SK-N-SH (cell line): ENCODE measurements at regions not wholly inside any gene's neighbourhood (a gene's known extent, or its start where the extent isn't known, plus 50 kb on each side); places are given as distances from the start of the nearest gene placed in this dataset.

Experiments used
- CTCF ChIA-PET: fragments of 300-600, 350-600 bp; formaldehyde crosslinking; extraction: SDS; loops from one replicate; lab custom pipeline; 2021; lab: Yijun Ruan, JAX
- POLR2A ChIA-PET: fragments of 350-600 bp; sonication (Branson Sonifier 250); formaldehyde crosslinking; extraction: SDS; loops from one replicate; lab custom pipeline; 2020; ENCODE audit warnings: antibody characterized with exemption, inconsistent platforms; lab: Yijun Ruan, JAX
- DNase-seq: peaks from one replicate; pipeline ENCODE4 v3.0.0; 2012
- H2AFZ ChIP-seq: fragments of 200-600 bp; sonication (generic); 2 replicates; pipeline ENCODE4 v1.8.1; 2016; ENCODE audit warnings: antibody characterized with exemption, mild to moderate bottlenecking, low read depth
- H3F3A ChIP-seq: fragments of 200-600 bp; sonication (generic); replicated peaks from 2 replicates; pipeline ENCODE3; 2016; ENCODE audit warnings: antibody characterized with exemption, mild to moderate bottlenecking; ENCODE audit not compliant: insufficient read depth
- H3K27ac ChIP-seq, 2 experiments: fragments of 200-500 bp in 1 of 2; fragments of 200-600 bp in 1 of 2; sonication (Bioruptor generic) in 1 of 2; sonication (generic), shearing (Covaris generic) in 1 of 2; 2 replicates each; pipeline versions ENCODE4 v1.5.1 to v1.6.1; 2014 to 2016; ENCODE audit warnings: low read depth in 2 of 2, inconsistent platforms in 1 of 2, low read length in 1 of 2, mild to moderate bottlenecking in 1 of 2, mixed read lengths in 1 of 2
- H3K27me3 ChIP-seq: fragments of 200-600 bp; sonication (generic), shearing (Covaris generic); 2 replicates; pipeline ENCODE4 v1.6.1; 2016; ENCODE audit warnings: mixed run types; ENCODE audit not compliant: insufficient read depth
- H3K36me3 ChIP-seq, 2 experiments: fragments of 200-500 bp in 1 of 2; fragments of 200-600 bp in 1 of 2; sonication (Bioruptor generic) in 1 of 2; sonication (generic) in 1 of 2; replicated peaks in 1 of 2; 2 replicates each; pipeline versions ENCODE3 to v1.5.1; 2014 to 2016; ENCODE audit warnings: low read length in 1 of 2, mild to moderate bottlenecking in 1 of 2; ENCODE audit not compliant: insufficient read depth in 2 of 2, control insufficient read depth in 1 of 2
- H3K4me1 ChIP-seq, 2 experiments: fragments of 200-500 bp in 1 of 2; fragments of 200-600 bp in 1 of 2; sonication (Bioruptor generic) in 1 of 2; sonication (generic), shearing (Covaris generic) in 1 of 2; 2 replicates each; pipeline versions ENCODE4 v1.5.1 to v1.6.1; 2014 to 2016; ENCODE audit warnings: low read depth in 1 of 2, low read length in 1 of 2, mixed run types in 1 of 2; ENCODE audit not compliant: insufficient read depth in 2 of 2, control insufficient read depth in 1 of 2
- H3K4me2 ChIP-seq: fragments of 200-600 bp; sonication (generic), shearing (Covaris generic); 2 replicates; pipeline ENCODE4 v1.6.1; 2017; ENCODE audit warnings: mixed run types
- H3K4me3 ChIP-seq, 2 experiments: fragments of 200-500 bp in 1 of 2; fragments of 200-600 bp in 1 of 2; sonication (Bioruptor generic) in 1 of 2; sonication (generic), shearing (Covaris generic) in 1 of 2; 2 replicates each; pipeline versions ENCODE4 v1.5.1 to v1.8.1; 2014 to 2016; ENCODE audit warnings: low read depth in 2 of 2, inconsistent platforms in 1 of 2, low read length in 1 of 2, mild to moderate bottlenecking in 1 of 2, mixed read lengths in 1 of 2, moderate library complexity in 1 of 2
- H3K79me2 ChIP-seq: fragments of 200-600 bp; sonication (generic); 2 replicates; pipeline ENCODE4 v1.8.1; 2017; ENCODE audit warnings: mild to moderate bottlenecking; ENCODE audit not compliant: insufficient read depth
- H3K9ac ChIP-seq: fragments of 200-600 bp; sonication (generic); 2 replicates; pipeline ENCODE4 v1.6.1; 2017; ENCODE audit warnings: mixed run types
- H3K9me2 ChIP-seq: fragments of 200-600 bp; sonication (generic); 2 replicates; pipeline ENCODE4 v1.6.1; 2017; ENCODE audit warnings: mixed run types
- H3K9me3 ChIP-seq: fragments of 200-600 bp; sonication (generic); 2 replicates; pipeline ENCODE4 v1.6.1; 2017; ENCODE audit warnings: mixed run types, mild to moderate bottlenecking, moderate library complexity
- H4K20me1 ChIP-seq: fragments of 200-600 bp; sonication (generic); 2 replicates; pipeline ENCODE4 v1.6.1; 2017; ENCODE audit warnings: mild to moderate bottlenecking, mixed run types; ENCODE audit not compliant: insufficient read depth
- CHD2 ChIP-seq: fragments of 150-350 bp; IDR thresholded peaks from 2 replicates; pipeline ENCODE4 v1.6.1; 2018; ENCODE audit warnings: low read length; ENCODE audit not compliant: partially characterized antibody
- CTCF ChIP-seq: fragments of 200-600 bp; sonication (generic); IDR thresholded peaks from 2 replicates; pipeline ENCODE4 v1.6.1; 2017; ENCODE audit warnings: antibody characterized with exemption, mild to moderate bottlenecking, moderate library complexity
- ELF1 ChIP-seq: IDR thresholded peaks from 2 replicates; pipeline ENCODE4 v1.4.0; 2012
- EP300 ChIP-seq, 2 experiments: IDR thresholded peaks; 2 replicates each; pipeline versions ENCODE4 v1.4.0 to v1.6.1; 2012; ENCODE audit warnings: borderline replicate concordance in 1 of 2, low read depth in 1 of 2, low read length in 1 of 2
- EZH2phosphoT487 ChIP-seq: fragments of 200-600 bp; sonication (generic); IDR thresholded peaks from 2 replicates; pipeline ENCODE4 v1.6.1; 2017; ENCODE audit warnings: low read depth, mixed run types, mild to moderate bottlenecking, antibody characterized with exemption, moderate library complexity, borderline replicate concordance
- FOSL2 ChIP-seq: IDR thresholded peaks from 2 replicates; pipeline ENCODE4 v1.4.0; 2012; ENCODE audit warnings: low read depth, mild to moderate bottlenecking, moderate library complexity, borderline replicate concordance
- FOXM1 ChIP-seq: IDR thresholded peaks from 2 replicates; pipeline ENCODE4 v1.4.0; 2012; ENCODE audit warnings: low read depth, mild to moderate bottlenecking
- GABPA ChIP-seq: IDR thresholded peaks from 2 replicates; pipeline ENCODE4 v1.4.0; 2012; ENCODE audit warnings: low read depth, mild to moderate bottlenecking
- JUND ChIP-seq: IDR thresholded peaks from 2 replicates; pipeline ENCODE4 v1.4.0; 2012
- MXI1 ChIP-seq: IDR thresholded peaks from 2 replicates; pipeline ENCODE4 v1.6.1; 2012; ENCODE audit warnings: mild to moderate bottlenecking, low read depth, low read length, improper control_type of control experiment
- NRF1 ChIP-seq: IDR thresholded peaks from 2 replicates; pipeline ENCODE4 v1.6.1; 2012; ENCODE audit warnings: low read depth, mild to moderate bottlenecking, low read length
- PBX3 ChIP-seq: IDR thresholded peaks from 2 replicates; pipeline ENCODE4; 2012
- POLR2AphosphoS5 ChIP-seq: IDR thresholded peaks from 2 replicates; pipeline ENCODE4 v1.6.1; 2012; ENCODE audit warnings: low read depth, low read length
- RAD21 ChIP-seq: IDR thresholded peaks from 2 replicates; pipeline ENCODE4 v1.6.1; 2012; ENCODE audit warnings: mild to moderate bottlenecking, low read length
- RCOR1 ChIP-seq: fragments of 150-350 bp; IDR thresholded peaks from 2 replicates; pipeline ENCODE4 v1.6.1; 2017; ENCODE audit warnings: antibody characterized with exemption, low read length
- RFX5 ChIP-seq: IDR thresholded peaks from 2 replicates; pipeline ENCODE4 v1.6.1; 2012; ENCODE audit warnings: mild to moderate bottlenecking, improper control_type of control experiment, low read length
- RXRA ChIP-seq: IDR thresholded peaks from 2 replicates; pipeline ENCODE4 v1.4.0; 2012; ENCODE audit warnings: low read depth, mild to moderate bottlenecking, borderline replicate concordance
- TCF12 ChIP-seq: IDR thresholded peaks from 2 replicates; pipeline ENCODE4 v1.4.0; 2012
- TEAD4 ChIP-seq: IDR thresholded peaks from 2 replicates; pipeline ENCODE4 v1.4.0; 2012; ENCODE audit warnings: mild to moderate bottlenecking, borderline replicate concordance; ENCODE audit not compliant: insufficient read depth
- YY1 ChIP-seq: IDR thresholded peaks from 2 replicates; pipeline ENCODE4 v1.4.0; 2012; ENCODE audit warnings: low read depth, mild to moderate bottlenecking
- WGBS: methylation state at CpG from one replicate; pipeline ENCODE4 v1.1.6; 2017; ENCODE audit warnings: low lambda C conversion rate; 5-methylcytosine and 5-hydroxymethylcytosine counted together

DNA sequence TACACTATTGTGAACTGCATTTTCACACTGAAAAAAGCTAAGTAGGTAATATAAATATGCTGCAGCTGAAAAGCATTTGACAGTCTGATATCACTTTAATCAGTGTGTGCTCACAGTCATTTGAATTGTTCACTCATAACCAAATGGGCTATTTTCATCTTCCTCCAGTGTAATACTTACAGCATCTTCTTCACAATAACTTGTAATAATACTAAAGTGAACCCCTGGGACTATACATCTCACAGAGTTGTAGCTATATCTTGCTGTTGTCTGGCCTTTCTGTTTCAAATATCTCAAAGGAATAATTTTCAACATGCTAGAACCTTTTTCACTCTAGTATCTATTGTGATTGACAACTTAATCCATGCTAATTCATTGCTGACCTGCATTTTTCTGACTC is 66.8 kb upstream of the GALNTL6 start:
- no peak overlapping the region for H3K4me3 ChIP-seq
- no peaks in the 10 kb centered on the region for H3K4me1 ChIP-seq
- no peak overlapping the region for H3K27ac ChIP-seq
- no peaks in the 10 kb centered on the region for H3F3A ChIP-seq
- no peak overlapping the region for H3K9ac ChIP-seq
- ChIA-PET CTCF (interaction anchor here (0.6 kb wide), 1 partner anchor 1160 kb away, joined by 3 read pairs; no protein-coding TSS in a partner anchor), POLR2A (no interaction called here)
- DNase-seq: no peak
- no peaks in the 10 kb centered on the region for H3K36me3 ChIP-seq
- TF ChIP-seq RXRA (no peak), EP300 (IDR thresholded peaks at IDR 0.05; ENCODE audit: borderline replicate concordance in 1 of 2, low read depth in 1 of 2, low read length in 1 of 2) (no peak), TCF12 (no peak), TEAD4 (no peak), RFX5 (no peak), EZH2phosphoT487 (no peak)
- H3K9me2 ChIP-seq: no peaks in the 10 kb centered on the region
- H3K27me3 ChIP-seq: no peaks in the 10 kb centered on the region
- H3K9me3 ChIP-seq: no peaks in the 10 kb centered on the region
- H4K20me1 ChIP-seq: no peaks in the 10 kb centered on the region
- H3K4me2 ChIP-seq: no peak overlapping the region
- H2AFZ ChIP-seq: no peak overlapping the region
- H3K79me2 ChIP-seq: no peaks in the 10 kb centered on the region

GRCh38 chr4:171742436-171742835 is 70.8 kb upstream of the GALNTL6 start:
- H3K4me3 ChIP-seq: no peak overlapping the region
- no peak for TF ChIP-seq RCOR1
- no peak for TF ChIP-seq CTCF
- TF ChIP-seq CHD2: no peak
- no peak for TF ChIP-seq ELF1
- no peak for TF ChIP-seq TCF12
- no peak for TF ChIP-seq NRF1
- no peak for TF ChIP-seq GABPA
- no peak for TF ChIP-seq RFX5
- TF ChIP-seq FOXM1: no peak
- no peak for TF ChIP-seq EZH2phosphoT487
- no peak for TF ChIP-seq RAD21
- no peak for TF ChIP-seq FOSL2
- no peak for TF ChIP-seq POLR2AphosphoS5
- no peak for TF ChIP-seq PBX3
- TF ChIP-seq MXI1: no peak
- no peak for TF ChIP-seq YY1
- TF ChIP-seq TEAD4: no peak
- no peak for TF ChIP-seq JUND
- no peak overlapping the region for H3K4me2 ChIP-seq
- ChIA-PET CTCF (no interaction called here), POLR2A (no interaction called here)
- no peaks in the 10 kb centered on the region for H4K20me1 ChIP-seq
- H3K9me3 ChIP-seq: no peaks in the 10 kb centered on the region
- H3K27me3 ChIP-seq: no peaks in the 10 kb centered on the region
- H3K9ac ChIP-seq: no peak overlapping the region
- no peaks in the 10 kb centered on the region for H3K79me2 ChIP-seq
- no peaks in the 10 kb centered on the region for H3K36me3 ChIP-seq
- no peak overlapping the region for H3K27ac ChIP-seq
- no peak for DNase-seq
- WGBS: 35% methylated on average over 5 of the region's 5 CpGs
- H3K9me2 ChIP-seq: no peaks in the 10 kb centered on the region
- no peaks in the 10 kb centered on the region for H3K4me1 ChIP-seq
- H2AFZ ChIP-seq: no peak overlapping the region
- no peaks in the 10 kb centered on the region for H3F3A ChIP-seq
